Psoas muscle (tissue), 7 donors: ENCODE measurements at regions not wholly inside any gene's neighbourhood (a gene's known extent, or its start where the extent isn't known, plus 50 kb on each side); places are given as distances from the start of the nearest gene placed in this dataset.

Experiments
- ATAC-seq, 4 donors: fragments of 200-7000 bp; cut with Tn5 transposase; one replicate each; pipeline ENCODE4 v1.9.1; 2020; ENCODE audit warnings: moderate library complexity in 3 of 4, mild to moderate bottlenecking in 2 of 4
- DNase-seq, 2 donors: peaks; one replicate each; pipeline ENCODE4 v3.0.0-alpha.2; 2020
- H3K27ac ChIP-seq: fragments of 200-600 bp; one replicate; pipeline ENCODE4 v1.8.0; 2022
- H3K27me3 ChIP-seq, 3 donors: fragments of 200-600 bp in 1 of 3; one replicate each; pipeline versions ENCODE4 v1.6.1 to v1.8.0; 2013 to 2022; ENCODE audit warnings: low read length in 2 of 3, mild to moderate bottlenecking in 2 of 3, moderate library complexity in 1 of 3; ENCODE audit not compliant: insufficient read depth in 3 of 3
- H3K36me3 ChIP-seq, 2 donors: fragments of 200-600 bp in 1 of 2; one replicate each; pipeline versions ENCODE4 v1.6.1 to v1.8.0; 2013 to 2022; ENCODE audit warnings: low read depth in 1 of 2, mild to moderate bottlenecking in 1 of 2, moderate library complexity in 1 of 2; ENCODE audit not compliant: insufficient read depth in 1 of 2
- H3K4me1 ChIP-seq: fragments of 200-600 bp; one replicate; pipeline ENCODE4 v1.8.0; 2022
- H3K4me3 ChIP-seq: fragments of 200-600 bp; one replicate; pipeline ENCODE4 v1.8.0; 2022; ENCODE audit warnings: mild to moderate bottlenecking
- H3K9me3 ChIP-seq: fragments of 200-600 bp; one replicate; pipeline ENCODE4 v1.8.0; 2022
- CTCF ChIP-seq: fragments of 200-600 bp; IDR thresholded peaks from one replicate; pipeline ENCODE4 v1.8.0; 2022; ENCODE audit warnings: antibody characterized with exemption
- WGBS, 3 donors: extraction: QIAGEN DNeasy Blood & Tissue Kit; methylation state at CpG; one replicate each; pipeline versions ENCODE4 v1.1.6 to v1.1.7; 2013; 5-methylcytosine and 5-hydroxymethylcytosine counted together
- intact Hi-C, 2 donors: fragments of 100-400 bp; cut with DNase I; formaldehyde crosslinking; loops; one replicate each; pipeline versions ENCODE4 v1.11.0 to v1.14.2; 2022
- donor health status: healthy with polysubstance abuse.
- donor health status: DM: no; HTN: no; CAD: no; lungs with moderate emphysema.
- donor health status: Bipolar disorder and iron deficiency.
- donor health status: healthy.
- donor health status: DM: yes; HTN: yes; CAD: no.
- donor health status: DM: no; HTN: no; CAD: no.
- donor health status: DM: yes; HTN: yes; CAD: no.

- Histone ChIP-seq H3K36me3 (no peaks in the 10 kb centered on the region), H3K27me3 (no peaks in the 10 kb centered on the region), H3K4me3 (no peak overlapping the region), H3K27ac (no peak overlapping the region), H3K9me3 (no peaks in the 10 kb centered on the region), H3K4me1 (no peaks in the 10 kb centered on the region)
- WGBS, 3 donors: 58 to 67% (median 64%) methylated on average over 5 of the region's 5 CpGs
- intact Hi-C loops: no loop called here
- no peak for DNase-seq
- TF ChIP-seq CTCF: no peak
- no peak for ATAC-seq
Measured at GRCh38 chr4:179112441-179113170, 1670.4 kb upstream of the AGA start.

- Histone ChIP-seq H3K9me3 (no peaks in the 10 kb centered on the region), H3K27ac (no peak overlapping the region), H3K27me3 (no peaks in the 10 kb centered on the region), H3K4me3 (no peak overlapping the region), H3K4me1 (no peaks in the 10 kb centered on the region), H3K36me3 (no peaks in the 10 kb centered on the region)
- TF ChIP-seq CTCF: no peak
- ATAC-seq (no peak), DNase-seq (no peak)
- 82 to 87% (median 86%) methylated on average over 1 of the region's 1 CpG for WGBS, 3 donors
- intact Hi-C loops: no loop called here
Measured at GRCh38 chr4:179114615-179115014, 1672.4 kb upstream of the AGA start.

GRCh38 chr4:179116011-179116410 is 1673.8 kb upstream of the AGA start:
- Histone ChIP-seq H3K4me3 (no peak overlapping the region), H3K9me3 (no peaks in the 10 kb centered on the region), H3K36me3 (no peaks in the 10 kb centered on the region), H3K27ac (no peak overlapping the region), H3K4me1 (no peaks in the 10 kb centered on the region), H3K27me3 (no peaks in the 10 kb centered on the region)
- TF ChIP-seq CTCF: no peak
- intact Hi-C loops: no loop called here
- ATAC-seq: no peak
- WGBS, 3 donors: 65 to 78% (median 68%) methylated on average over 2 of the region's 2 CpGs
- DNase-seq: no peak

- ATAC-seq: no peak
Measured at GRCh38 chr4:179116581-179116980, 1674.3 kb upstream of the AGA start.

More at GRCh38 chr4:179116581-179116980, 1674.3 kb upstream of the AGA start:
- H3K9me3 ChIP-seq: no peaks in the 10 kb centered on the region
- WGBS, 3 donors: 55 to 58% (median 57%) methylated on average over 2 of the region's 2 CpGs
- H3K27me3 ChIP-seq: no peaks in the 10 kb centered on the region
- no peak overlapping the region for H3K4me3 ChIP-seq
- DNase-seq: no peak
- no peak for TF ChIP-seq CTCF
- H3K27ac ChIP-seq: no peak overlapping the region
- H3K4me1 ChIP-seq: no peaks in the 10 kb centered on the region
- intact Hi-C loops: no loop called here
- H3K36me3 ChIP-seq: no peaks in the 10 kb centered on the region
